Body of pancreas (tissue), 4 donors: ENCODE measurements at regions not wholly inside any gene's neighbourhood (a gene's known extent, or its start where the extent isn't known, plus 50 kb on each side); places are given as distances from the start of the nearest gene placed in this dataset.

Experiments
- CTCF ChIP-seq, 7 experiments: fragments of 450-650 bp in 4 of 7; fragments of 200-600 bp in 3 of 7; sonication (generic) in 3 of 7; IDR thresholded peaks; one replicate each; pipeline ENCODE4 v1.5.1; 2016 to 2019; ENCODE audit warnings: antibody characterized with exemption in 7 of 7
- POLR2A ChIP-seq, 3 donors: fragments of 450-650 bp; IDR thresholded peaks; one replicate each; pipeline ENCODE4 v1.6.1; 2016; ENCODE audit warnings: antibody characterized with exemption in 3 of 3, mild to moderate bottlenecking in 2 of 3

- TF ChIP-seq CTCF (IDR thresholded peaks at IDR 0.05), result no peak
- TF ChIP-seq POLR2A (IDR thresholded peaks at IDR 0.05), result no peak
Measured at GRCh38 chrY:19265404-19265803, 479.1 kb downstream of the KDM5D start.
